Right lobe of liver (tissue), 4 donors: ENCODE measurements at regions not wholly inside any gene's neighbourhood (a gene's known extent, or its start where the extent isn't known, plus 50 kb on each side); places are given as distances from the start of the nearest gene placed in this dataset.

ENCODE experiments used
- POLR2A ChIP-seq: fragments of 450-650 bp; IDR thresholded peaks from one replicate; pipeline ENCODE4 v1.6.1; 2017; ENCODE audit warnings: antibody characterized with exemption, mild to moderate bottlenecking
- TF ChIP-seq, protein P1 (sequence below), 4 donors: fragments of 200-600 bp in 3 of 4; fragments of 450-650 bp in 1 of 4; IDR thresholded peaks; one replicate each; pipeline versions ENCODE4 v1.5.1 to v1.8.0; 2016 to 2022; ENCODE audit warnings: antibody characterized with exemption in 4 of 4, mild to moderate bottlenecking in 2 of 4
- donor health status: DM: no; HTN: no; CAD: no.
- donor health status: DM: no; HTN: no; CAD: no.
- donor health status: DM: no; HTN: yes; CAD: no.

DNA sequence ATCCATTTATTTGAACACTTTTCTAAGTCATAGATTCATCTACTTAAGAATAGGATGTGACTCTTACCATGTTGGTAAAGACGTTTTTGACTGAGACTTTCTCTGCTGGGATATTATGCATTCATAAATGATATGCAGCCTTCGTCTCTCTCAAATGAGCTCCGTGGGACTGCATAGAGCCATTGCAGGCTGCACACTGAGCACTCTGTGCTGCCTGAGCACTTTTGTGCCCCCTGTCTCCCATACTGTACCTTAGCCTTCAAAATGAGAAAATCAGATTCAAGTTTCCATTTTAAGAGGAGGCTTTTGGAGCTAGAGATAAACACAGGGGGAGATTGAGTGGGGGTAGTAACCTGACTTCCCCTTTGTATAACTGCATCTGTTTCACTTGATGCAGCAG, 433.6 kb downstream of the ZIC3 start:
- TF ChIP-seq, protein P1, sequence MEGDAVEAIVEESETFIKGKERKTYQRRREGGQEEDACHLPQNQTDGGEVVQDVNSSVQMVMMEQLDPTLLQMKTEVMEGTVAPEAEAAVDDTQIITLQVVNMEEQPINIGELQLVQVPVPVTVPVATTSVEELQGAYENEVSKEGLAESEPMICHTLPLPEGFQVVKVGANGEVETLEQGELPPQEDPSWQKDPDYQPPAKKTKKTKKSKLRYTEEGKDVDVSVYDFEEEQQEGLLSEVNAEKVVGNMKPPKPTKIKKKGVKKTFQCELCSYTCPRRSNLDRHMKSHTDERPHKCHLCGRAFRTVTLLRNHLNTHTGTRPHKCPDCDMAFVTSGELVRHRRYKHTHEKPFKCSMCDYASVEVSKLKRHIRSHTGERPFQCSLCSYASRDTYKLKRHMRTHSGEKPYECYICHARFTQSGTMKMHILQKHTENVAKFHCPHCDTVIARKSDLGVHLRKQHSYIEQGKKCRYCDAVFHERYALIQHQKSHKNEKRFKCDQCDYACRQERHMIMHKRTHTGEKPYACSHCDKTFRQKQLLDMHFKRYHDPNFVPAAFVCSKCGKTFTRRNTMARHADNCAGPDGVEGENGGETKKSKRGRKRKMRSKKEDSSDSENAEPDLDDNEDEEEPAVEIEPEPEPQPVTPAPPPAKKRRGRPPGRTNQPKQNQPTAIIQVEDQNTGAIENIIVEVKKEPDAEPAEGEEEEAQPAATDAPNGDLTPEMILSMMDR (IDR thresholded peaks at IDR 0.05) = no peak
- TF ChIP-seq POLR2A = no peak
